RWPE1 (cell line): ENCODE measurements at regions not wholly inside any gene's neighbourhood (a gene's known extent, or its start where the extent isn't known, plus 50 kb on each side); places are given as distances from the start of the nearest gene placed in this dataset.

Experiments used
- CTCF ChIA-PET: fragments of 350-600 bp; sonication (Branson Sonifier 250); formaldehyde crosslinking; extraction: SDS; loops from one replicate; lab custom pipeline; 2021; lab: Yijun Ruan, JAX
- POLR2A ChIA-PET: fragments of 400-600 bp; formaldehyde crosslinking; extraction: SDS; loops from one replicate; lab custom pipeline; 2020; ENCODE audit warnings: antibody characterized with exemption; ENCODE audit not compliant: low non-redundant PET; lab: Yijun Ruan, JAX
- DNase-seq: peaks from one replicate; pipeline ENCODE4 v3.0.0; 2012; ENCODE audit warnings: low spot score
- H3K27ac ChIP-seq: fragments of 450-650 bp; 2 replicates; pipeline ENCODE4 v1.5.1; 2017
- CTCF ChIP-seq: fragments of 450-650 bp; conservative IDR thresholded peaks from 2 replicates; pipeline ENCODE4 v1.5.1; 2017; ENCODE audit warnings: low read depth, mild to moderate bottlenecking

GRCh38 chr22:44596396-44597125, 98.5 kb upstream of the RTL6 start:
- TF ChIP-seq CTCF: no peak
- CTCF ChIA-PET: no interaction called here
- H3K27ac ChIP-seq: no peak overlapping the region
- POLR2A ChIA-PET: no interaction called here
- no peak for DNase-seq

GRCh38 chr22:44595841-44596341, 97.9 kb upstream of the RTL6 start:
- ChIA-PET CTCF (no interaction called here), POLR2A (no interaction called here)
- no peak for DNase-seq
- H3K27ac ChIP-seq: no peak overlapping the region
- no peak for TF ChIP-seq CTCF

GRCh38 chr22:44594951-44595350, 96.9 kb upstream of the RTL6 start:
- ChIA-PET POLR2A (no interaction called here), CTCF (no interaction called here)
- H3K27ac ChIP-seq: no peak overlapping the region
- TF ChIP-seq CTCF: no peak
- DNase-seq: no peak

- DNase-seq: no peak
- H3K27ac ChIP-seq: no peak overlapping the region
- TF ChIP-seq CTCF: no peak
- ChIA-PET CTCF (no interaction called here), POLR2A (no interaction called here)
Measured at GRCh38 chr22:44592824-44593148, 94.8 kb upstream of the RTL6 start.

GRCh38 chr22:44592126-44592823, 94.2 kb upstream of the RTL6 start:
- no peak for TF ChIP-seq CTCF
- DNase-seq: no peak
- ChIA-PET CTCF (no interaction called here), POLR2A (no interaction called here)
- H3K27ac ChIP-seq: no peak overlapping the region

- ChIA-PET CTCF (no interaction called here), POLR2A (no interaction called here)
- DNase-seq: no peak
- no peak for TF ChIP-seq CTCF
- no peak overlapping the region for H3K27ac ChIP-seq
Measured at GRCh38 chr22:44591146-44591790, 93.2 kb upstream of the RTL6 start.
